ENCODE measurements at regions not wholly inside any gene's neighbourhood (a gene's known extent, or its start where the extent isn't known, plus 50 kb on each side); places are given as distances from the start of the nearest gene placed in this dataset.

DNA sequence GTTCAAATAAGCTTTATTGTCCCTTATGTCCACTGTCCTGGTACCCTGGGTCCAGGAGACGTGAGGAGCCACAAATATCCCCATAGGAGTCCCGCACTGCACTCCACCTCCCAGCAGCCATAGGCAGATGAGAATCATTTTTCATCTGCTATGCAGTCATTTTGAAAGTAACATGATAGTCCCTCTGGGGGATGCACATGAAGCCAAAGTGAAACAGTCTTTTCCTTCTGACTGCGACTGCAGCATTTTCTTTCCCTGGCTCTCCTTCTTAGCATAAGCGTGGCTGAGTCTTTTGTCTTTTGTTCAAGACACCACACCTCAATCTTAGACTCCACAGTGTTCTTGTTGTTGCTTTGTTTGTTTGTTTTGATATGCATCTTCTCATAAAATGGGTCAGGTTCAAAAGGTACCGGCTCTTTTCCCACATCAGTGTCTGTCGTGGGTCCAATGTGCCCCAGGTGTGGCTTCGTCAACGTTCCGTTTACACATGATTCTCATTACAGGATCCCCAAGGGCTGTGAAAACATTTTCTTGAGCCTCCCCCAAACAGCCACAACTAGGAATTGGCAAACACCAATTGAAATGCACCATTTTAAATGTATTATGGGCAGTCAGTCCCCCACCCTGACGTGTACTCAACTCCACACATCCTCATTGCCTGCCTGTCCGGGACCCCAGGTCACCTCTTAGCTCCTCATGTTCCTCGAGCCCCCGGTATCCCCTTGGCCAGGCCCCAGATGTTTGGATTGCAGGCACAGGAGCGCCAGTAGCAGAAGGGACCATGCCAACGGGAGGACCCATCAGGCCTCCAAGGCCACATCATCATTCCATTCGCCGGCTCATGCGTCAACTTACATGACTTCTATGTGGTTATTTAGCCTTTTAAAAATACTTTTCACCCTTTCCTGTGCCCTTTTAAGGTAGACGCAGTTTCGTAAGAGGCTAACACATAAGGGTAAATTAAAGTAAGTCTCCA is 237.8 kb upstream of the DAPK1 start:
- no peak for TF ChIP-seq EZH2 (IDR thresholded peaks at IDR 0.05; ENCODE audit: low read length)
- TF ChIP-seq, protein P1, sequence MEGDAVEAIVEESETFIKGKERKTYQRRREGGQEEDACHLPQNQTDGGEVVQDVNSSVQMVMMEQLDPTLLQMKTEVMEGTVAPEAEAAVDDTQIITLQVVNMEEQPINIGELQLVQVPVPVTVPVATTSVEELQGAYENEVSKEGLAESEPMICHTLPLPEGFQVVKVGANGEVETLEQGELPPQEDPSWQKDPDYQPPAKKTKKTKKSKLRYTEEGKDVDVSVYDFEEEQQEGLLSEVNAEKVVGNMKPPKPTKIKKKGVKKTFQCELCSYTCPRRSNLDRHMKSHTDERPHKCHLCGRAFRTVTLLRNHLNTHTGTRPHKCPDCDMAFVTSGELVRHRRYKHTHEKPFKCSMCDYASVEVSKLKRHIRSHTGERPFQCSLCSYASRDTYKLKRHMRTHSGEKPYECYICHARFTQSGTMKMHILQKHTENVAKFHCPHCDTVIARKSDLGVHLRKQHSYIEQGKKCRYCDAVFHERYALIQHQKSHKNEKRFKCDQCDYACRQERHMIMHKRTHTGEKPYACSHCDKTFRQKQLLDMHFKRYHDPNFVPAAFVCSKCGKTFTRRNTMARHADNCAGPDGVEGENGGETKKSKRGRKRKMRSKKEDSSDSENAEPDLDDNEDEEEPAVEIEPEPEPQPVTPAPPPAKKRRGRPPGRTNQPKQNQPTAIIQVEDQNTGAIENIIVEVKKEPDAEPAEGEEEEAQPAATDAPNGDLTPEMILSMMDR (optimal IDR thresholded peaks at IDR 0.05 in 1 of 3, IDR thresholded peaks at IDR 0.05 in 1 of 3, conservative IDR thresholded peaks at IDR 0.05 in 1 of 3; ENCODE audit: extremely low read depth in 1 of 3, insufficient read depth in 2 of 3, low read length in 3 of 3), result no peak
- H3K9me3 ChIP-seq (ENCODE audit: control insufficient read depth, low read depth, low read length), result no peaks in the 10 kb centered on the region
- no peak overlapping the region for H2AFZ ChIP-seq (ENCODE audit: control insufficient read depth, low read length)
- H3K4me2 ChIP-seq (ENCODE audit: control insufficient read depth, extremely low read depth, insufficient read depth, low read depth, low read length), result no peak overlapping the region
- dilution Hi-C loops (cut with MboI; ENCODE audit: extremely low pct_ligation_motif_present, low sequenced_read_pairs), result no loop called here
- no peak for DNase-seq (ENCODE audit: low read depth, low spot score)
- H3K36me3 ChIP-seq (ENCODE audit: control insufficient read depth in 2 of 2, extremely low read depth in 1 of 2, insufficient read depth in 2 of 2, low read length in 2 of 2), result no peaks in the 10 kb centered on the region
- no peak overlapping the region for H3K27ac ChIP-seq (ENCODE audit: control insufficient read depth, insufficient read depth, low read length)
- no peak overlapping the region for H3K4me3 ChIP-seq (ENCODE audit: control insufficient read depth in 2 of 3, extremely low read depth in 1 of 3, insufficient read depth in 2 of 3, low read depth in 1 of 3, low read length in 3 of 3)
- H3K9ac ChIP-seq (ENCODE audit: control insufficient read depth, extremely low read depth, insufficient read depth, low read length), result no peak overlapping the region
- H3K27me3 ChIP-seq (ENCODE audit: control insufficient read depth, extremely low read depth, insufficient read depth, low read length), result no peaks in the 10 kb centered on the region
- no peaks in the 10 kb centered on the region for H3K9me1 ChIP-seq (ENCODE audit: control insufficient read depth, extremely low read depth, insufficient read depth, low read length)
- FAIRE-seq, result no peak
- no peaks in the 10 kb centered on the region for H3K79me2 ChIP-seq (ENCODE audit: control insufficient read depth, insufficient read depth, low read length)
- no peaks in the 10 kb centered on the region for H4K20me1 ChIP-seq (ENCODE audit: control insufficient read depth, extremely low read depth, insufficient read depth, low read length)
- no peaks in the 10 kb centered on the region for H3K4me1 ChIP-seq (ENCODE audit: control insufficient read depth, extremely low read depth, insufficient read depth, low read length)

DNA sequence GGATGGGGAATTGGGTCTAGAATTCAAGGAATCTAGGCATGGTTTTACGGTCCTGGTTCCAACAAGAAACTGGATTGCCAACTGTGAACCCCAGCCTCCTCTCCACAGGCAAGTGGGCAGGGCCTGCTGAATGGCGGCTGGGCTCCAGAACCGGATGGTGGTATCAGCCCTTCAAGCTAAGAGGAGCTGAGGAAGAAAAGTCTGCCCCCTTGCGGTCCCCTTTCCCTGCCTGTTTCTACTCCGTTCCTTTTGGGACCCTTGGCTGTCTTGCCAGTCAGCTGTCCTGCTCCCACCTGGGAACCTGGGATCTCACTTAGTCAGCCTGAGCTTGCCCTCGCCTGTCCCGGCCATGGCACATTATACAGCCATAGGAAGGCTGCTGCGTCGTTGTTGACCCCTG is 234.4 kb upstream of the DAPK1 start:
- no peak overlapping the region for H3K9ac ChIP-seq (ENCODE audit: control insufficient read depth, extremely low read depth, insufficient read depth, low read length)
- no peak for DNase-seq (ENCODE audit: low read depth, low spot score)

More for the DNA sequence above, 234.4 kb upstream of the DAPK1 start:
- Histone ChIP-seq H4K20me1 (ENCODE audit: control insufficient read depth, extremely low read depth, insufficient read depth, low read length) (no peaks in the 10 kb centered on the region), H3K4me1 (ENCODE audit: control insufficient read depth, extremely low read depth, insufficient read depth, low read length) (peaks cover 11% of the 10 kb centered on the region), H3K9me3 (ENCODE audit: control insufficient read depth, low read depth, low read length) (no peaks in the 10 kb centered on the region), H3K79me2 (ENCODE audit: control insufficient read depth, insufficient read depth, low read length) (no peaks in the 10 kb centered on the region), H3K27ac (ENCODE audit: control insufficient read depth, insufficient read depth, low read length) (no peak overlapping the region), H3K36me3 (ENCODE audit: control insufficient read depth in 2 of 2, extremely low read depth in 1 of 2, insufficient read depth in 2 of 2, low read length in 2 of 2) (no peaks in the 10 kb centered on the region), H3K4me3 (ENCODE audit: control insufficient read depth in 2 of 3, extremely low read depth in 1 of 3, insufficient read depth in 2 of 3, low read depth in 1 of 3, low read length in 3 of 3) (no peak overlapping the region), H3K9me1 (ENCODE audit: control insufficient read depth, extremely low read depth, insufficient read depth, low read length) (no peaks in the 10 kb centered on the region), H3K4me2 (ENCODE audit: control insufficient read depth, extremely low read depth, insufficient read depth, low read depth, low read length) (no peak overlapping the region), H3K27me3 (ENCODE audit: control insufficient read depth, extremely low read depth, insufficient read depth, low read length) (no peaks in the 10 kb centered on the region), H2AFZ (ENCODE audit: control insufficient read depth, low read length) (peak overlapping the region; percentile 47)
- dilution Hi-C loops (cut with MboI; ENCODE audit: extremely low pct_ligation_motif_present, low sequenced_read_pairs), result no loop called here
- TF ChIP-seq, protein P1 (optimal IDR thresholded peaks at IDR 0.05 in 1 of 3, IDR thresholded peaks at IDR 0.05 in 1 of 3, conservative IDR thresholded peaks at IDR 0.05 in 1 of 3; ENCODE audit: extremely low read depth in 1 of 3, insufficient read depth in 2 of 3, low read length in 3 of 3), result peak in 2 of 3 experiments; percentile 28 to 31
- no peak for TF ChIP-seq EZH2 (IDR thresholded peaks at IDR 0.05; ENCODE audit: low read length)
- no peak for FAIRE-seq
